ENCODE measurements at regions not wholly inside any gene's neighbourhood (a gene's known extent, or its start where the extent isn't known, plus 50 kb on each side); places are given as distances from the start of the nearest gene placed in this dataset.

DNA sequence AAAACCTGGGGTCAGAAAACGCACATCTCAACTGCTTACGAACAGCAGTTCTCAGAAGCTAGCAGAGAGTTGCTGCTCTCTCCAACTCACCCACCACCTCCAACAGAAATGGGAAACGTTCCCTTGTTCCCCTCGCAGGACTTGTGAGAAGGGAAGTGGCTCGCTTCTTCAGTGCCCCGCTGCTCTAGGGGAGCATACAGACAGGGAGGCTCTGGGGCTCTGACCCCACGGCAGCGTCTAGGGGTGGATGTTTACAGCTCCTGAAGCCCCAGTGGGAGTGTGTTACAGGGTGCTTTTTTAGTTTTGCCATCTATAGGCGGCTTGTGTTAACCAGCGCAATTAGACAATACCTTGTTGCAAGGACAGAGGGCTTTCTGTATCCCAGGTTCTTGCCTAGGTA lies 267.7 kb upstream of the ACTBL2 start:
- Histone ChIP-seq H2AFZ (ENCODE audit: low read length) (no peak overlapping the region), H3K9me2 (replicated peaks; ENCODE audit: low read length) (no peaks in the 10 kb centered on the region), H3K9ac (ENCODE audit: low read length) (no peak overlapping the region), H3K4me1 (ENCODE audit: insufficient read depth, low read length) (peaks cover 18% of the 10 kb centered on the region), H3K9me3 (ENCODE audit: low read length) (no peaks in the 10 kb centered on the region), H3K79me2 (ENCODE audit: low read length) (no peaks in the 10 kb centered on the region), H3K27ac (ENCODE audit: low read length) (no peak overlapping the region), H3K4me2 (ENCODE audit: low read length) (no peak overlapping the region), H3F3A (ENCODE audit: low read length, unreplicated experiment) (no peaks in the 10 kb centered on the region), H3K27me3 (ENCODE audit: low read length) (no peaks in the 10 kb centered on the region), H3K36me3 (ENCODE audit: low read depth, low read length) (no peaks in the 10 kb centered on the region), H4K20me1 (ENCODE audit: low read length) (no peaks in the 10 kb centered on the region), H3K4me3 (ENCODE audit: low read length) (no peak overlapping the region)
- ATAC-seq, result no peak
- POLR2A ChIA-PET (ENCODE audit: unreplicated experiment), result no interaction called here
- no peak for DNase-seq
- TF ChIP-seq EZH2phosphoT487 (IDR thresholded peaks at IDR 0.05; ENCODE audit: borderline replicate concordance, low read length), result no peak
- no peak for TF ChIP-seq EZH2 (IDR thresholded peaks at IDR 0.05; ENCODE audit: low read length, unreplicated experiment)
- TF ChIP-seq, protein P1, sequence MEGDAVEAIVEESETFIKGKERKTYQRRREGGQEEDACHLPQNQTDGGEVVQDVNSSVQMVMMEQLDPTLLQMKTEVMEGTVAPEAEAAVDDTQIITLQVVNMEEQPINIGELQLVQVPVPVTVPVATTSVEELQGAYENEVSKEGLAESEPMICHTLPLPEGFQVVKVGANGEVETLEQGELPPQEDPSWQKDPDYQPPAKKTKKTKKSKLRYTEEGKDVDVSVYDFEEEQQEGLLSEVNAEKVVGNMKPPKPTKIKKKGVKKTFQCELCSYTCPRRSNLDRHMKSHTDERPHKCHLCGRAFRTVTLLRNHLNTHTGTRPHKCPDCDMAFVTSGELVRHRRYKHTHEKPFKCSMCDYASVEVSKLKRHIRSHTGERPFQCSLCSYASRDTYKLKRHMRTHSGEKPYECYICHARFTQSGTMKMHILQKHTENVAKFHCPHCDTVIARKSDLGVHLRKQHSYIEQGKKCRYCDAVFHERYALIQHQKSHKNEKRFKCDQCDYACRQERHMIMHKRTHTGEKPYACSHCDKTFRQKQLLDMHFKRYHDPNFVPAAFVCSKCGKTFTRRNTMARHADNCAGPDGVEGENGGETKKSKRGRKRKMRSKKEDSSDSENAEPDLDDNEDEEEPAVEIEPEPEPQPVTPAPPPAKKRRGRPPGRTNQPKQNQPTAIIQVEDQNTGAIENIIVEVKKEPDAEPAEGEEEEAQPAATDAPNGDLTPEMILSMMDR (conservative IDR thresholded peaks at IDR 0.05; ENCODE audit: low read depth, low read length), result no peak
- CTCF ChIA-PET, result no interaction called here
- intact Hi-C loops (cut with micrococcal nuclease), result no loop called here
- no TSS peak for BruUV-seq (replicated peaks)

DNA sequence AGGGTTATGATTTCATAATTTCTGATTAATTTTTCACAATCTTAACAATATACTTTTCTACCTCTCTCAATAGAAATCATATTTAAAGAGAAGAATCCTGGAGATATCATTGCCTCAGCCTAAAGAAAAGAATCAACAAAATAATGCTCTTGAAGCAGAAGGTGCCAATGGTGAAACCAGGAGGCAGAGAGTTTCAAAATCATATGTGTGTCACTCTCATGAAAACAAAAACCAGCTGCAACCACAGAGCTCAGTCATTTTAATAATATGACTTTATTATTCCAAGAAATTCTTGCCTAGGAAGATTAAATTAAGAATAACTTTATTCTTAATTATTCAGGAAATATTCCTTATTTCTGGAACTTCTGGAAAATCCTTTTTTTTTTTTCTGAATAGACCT lies 266.8 kb upstream of the ACTBL2 start:
- no peak for TF ChIP-seq EZH2phosphoT487 (IDR thresholded peaks at IDR 0.05; ENCODE audit: borderline replicate concordance, low read length)
- TF ChIP-seq, protein P1 (conservative IDR thresholded peaks at IDR 0.05; ENCODE audit: low read depth, low read length), result no peak
- no peak for TF ChIP-seq EZH2 (IDR thresholded peaks at IDR 0.05; ENCODE audit: low read length, unreplicated experiment)
- Histone ChIP-seq H3K27me3 (ENCODE audit: low read length) (no peaks in the 10 kb centered on the region), H3K27ac (ENCODE audit: low read length) (no peak overlapping the region), H3K4me2 (ENCODE audit: low read length) (no peak overlapping the region), H3K36me3 (ENCODE audit: low read depth, low read length) (no peaks in the 10 kb centered on the region), H3K79me2 (ENCODE audit: low read length) (no peaks in the 10 kb centered on the region), H3K9me3 (ENCODE audit: low read length) (no peaks in the 10 kb centered on the region), H3K4me3 (ENCODE audit: low read length) (no peak overlapping the region), H3K9me2 (replicated peaks; ENCODE audit: low read length) (no peaks in the 10 kb centered on the region), H4K20me1 (ENCODE audit: low read length) (no peaks in the 10 kb centered on the region), H2AFZ (ENCODE audit: low read length) (no peak overlapping the region), H3F3A (ENCODE audit: low read length, unreplicated experiment) (no peaks in the 10 kb centered on the region), H3K9ac (ENCODE audit: low read length) (no peak overlapping the region), H3K4me1 (ENCODE audit: insufficient read depth, low read length) (peaks cover 11% of the 10 kb centered on the region)
- DNase-seq, result no peak
- no TSS peak for BruUV-seq (replicated peaks)
- CTCF ChIA-PET, result no interaction called here
- ATAC-seq, result no peak
- intact Hi-C loops (cut with micrococcal nuclease), result no loop called here
- POLR2A ChIA-PET (ENCODE audit: unreplicated experiment), result no interaction called here

DNA sequence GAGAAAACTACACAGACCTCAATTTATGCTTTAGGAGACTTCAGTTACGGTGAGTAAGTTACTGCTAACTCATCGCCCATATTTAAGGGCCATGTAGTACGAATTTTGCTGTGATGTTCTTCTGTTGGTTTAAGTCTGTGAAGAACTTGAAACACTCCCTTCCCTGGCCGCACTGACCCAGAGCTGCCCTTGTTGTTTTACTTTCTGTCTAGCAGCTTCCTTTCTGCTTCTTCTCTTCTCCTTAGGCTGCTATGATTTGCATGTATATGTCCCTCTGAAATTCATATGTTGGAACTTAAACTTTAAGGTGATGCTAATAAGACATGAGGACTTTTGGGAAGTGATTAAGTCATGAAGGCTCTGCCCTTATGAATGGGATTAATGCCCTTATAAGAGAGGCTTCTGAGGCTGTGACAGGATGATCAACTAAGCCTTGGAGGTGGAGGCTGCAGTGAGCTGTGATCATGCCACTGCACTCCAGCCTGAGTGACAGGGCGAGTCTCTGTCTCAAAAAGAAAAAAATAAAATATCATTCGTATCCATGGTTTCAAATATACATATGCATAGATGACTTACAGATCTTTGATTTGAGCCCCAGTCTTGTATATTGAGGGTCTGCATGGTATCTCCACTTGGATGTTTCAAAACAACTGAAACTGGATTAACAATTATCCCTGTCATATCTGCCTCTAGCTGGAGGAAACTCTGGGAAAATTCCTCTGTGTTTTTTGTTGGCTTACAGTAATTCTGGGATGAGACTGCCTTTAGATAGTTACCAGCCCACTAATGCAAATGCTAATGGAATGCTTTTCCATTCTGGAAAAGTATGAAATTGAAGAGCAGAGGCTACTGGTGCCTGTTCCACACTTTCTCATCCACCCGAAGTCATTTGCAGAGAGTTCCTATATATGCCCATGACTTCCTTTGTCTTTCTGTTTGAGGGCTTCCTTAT lies 263.4 kb upstream of the ACTBL2 start:
- H3K9me2 ChIP-seq (replicated peaks; ENCODE audit: low read length), result no peaks in the 10 kb centered on the region
- H4K20me1 ChIP-seq (ENCODE audit: low read length), result no peaks in the 10 kb centered on the region
- no peaks in the 10 kb centered on the region for H3F3A ChIP-seq (ENCODE audit: low read length, unreplicated experiment)
- H3K27me3 ChIP-seq (ENCODE audit: low read length), result no peaks in the 10 kb centered on the region
- no peaks in the 10 kb centered on the region for H3K36me3 ChIP-seq (ENCODE audit: low read depth, low read length)
- H3K79me2 ChIP-seq (ENCODE audit: low read length), result no peaks in the 10 kb centered on the region
- CTCF ChIA-PET, result interaction anchor here (0.6 kb wide), 1 partner anchor 24 kb away, joined by 5 read pairs; no protein-coding TSS in a partner anchor
- ATAC-seq (no peak), DNase-seq (no peak)
- no peak overlapping the region for H3K4me2 ChIP-seq (ENCODE audit: low read length)
- no peak overlapping the region for H3K4me3 ChIP-seq (ENCODE audit: low read length)
- no peaks in the 10 kb centered on the region for H3K9me3 ChIP-seq (ENCODE audit: low read length)
- TF ChIP-seq, protein P1 (conservative IDR thresholded peaks at IDR 0.05; ENCODE audit: low read depth, low read length), result no peak
- TF ChIP-seq EZH2 (IDR thresholded peaks at IDR 0.05; ENCODE audit: low read length, unreplicated experiment) (no peak), EZH2phosphoT487 (IDR thresholded peaks at IDR 0.05; ENCODE audit: borderline replicate concordance, low read length) (no peak)
- POLR2A ChIA-PET (ENCODE audit: unreplicated experiment), result no interaction called here
- no peak overlapping the region for H2AFZ ChIP-seq (ENCODE audit: low read length)
- no peak overlapping the region for H3K27ac ChIP-seq (ENCODE audit: low read length)
- no peak overlapping the region for H3K9ac ChIP-seq (ENCODE audit: low read length)
- peaks cover 9% of the 10 kb centered on the region for H3K4me1 ChIP-seq (ENCODE audit: insufficient read depth, low read length)
- intact Hi-C loops (cut with micrococcal nuclease), result no loop called here
- no TSS peak for BruUV-seq (replicated peaks)

Data from PC-3 (cell line).